ENCODE measurements at regions not wholly inside any gene's neighbourhood (a gene's known extent, or its start where the extent isn't known, plus 50 kb on each side); places are given as distances from the start of the nearest gene placed in this dataset.

DNA sequence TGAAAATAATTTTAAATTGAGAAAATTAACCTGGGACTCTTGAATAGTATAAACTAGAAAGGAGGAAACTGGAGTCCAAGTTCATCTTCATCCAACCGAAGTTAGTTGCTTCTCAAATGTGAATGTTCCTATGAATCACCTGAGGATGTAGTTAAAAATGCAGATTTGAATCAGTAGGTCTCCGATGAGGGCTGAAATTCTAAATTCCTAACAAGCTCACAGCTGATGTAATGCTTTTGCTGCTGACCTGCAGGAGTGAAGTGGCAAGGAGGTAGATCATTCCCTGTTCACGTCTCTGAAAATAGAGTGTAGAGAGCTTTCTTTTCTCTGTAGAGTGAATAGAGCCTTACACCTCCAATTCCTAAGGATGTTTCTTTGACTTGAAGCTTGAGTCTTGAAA is 685.5 kb downstream of the CPS1 start:
- TF ChIP-seq POLR2A (IDR thresholded peaks at IDR 0.05; ENCODE audit: low read length) (no peak), GATA1 (IDR thresholded peaks at IDR 0.05; ENCODE audit: low read depth, low read length) (no peak)
